Endothelial cell of umbilical vein (primary cell): ENCODE measurements at regions not wholly inside any gene's neighbourhood (a gene's known extent, or its start where the extent isn't known, plus 50 kb on each side); places are given as distances from the start of the nearest gene placed in this dataset.

ENCODE experiments used
- BruUV-seq: library from RNA; stranded (reverse); fragments of 400-500 nt; replicated peaks from 2 replicates; lab custom pipeline; 2021; lab: Mats Ljungman, UMichigan
- CTCF ChIA-PET: fragments of 300-600, 350-600 bp; sonication (Branson Sonifier 250); formaldehyde crosslinking; loops from one replicate; lab custom pipeline; 2021; ENCODE audit warnings: antibody characterized with exemption, inconsistent platforms; lab: Charles Lee
- POLR2A ChIA-PET: fragments of 300-600, 350-600 bp; sonication (Branson Sonifier 250); formaldehyde crosslinking; loops from one replicate; lab custom pipeline; 2021; ENCODE audit warnings: antibody characterized with exemption, inconsistent platforms; lab: Charles Lee
- DNase-seq: peaks from one replicate; pipeline ENCODE4 v3.0.0-alpha.2; 2011; ENCODE audit warnings: low read depth, low spot score
- FAIRE-seq: peaks from 2 replicates; lab custom pipeline; 2011; peaks lifted over from hg19 to GRCh38; lab: Jason Lieb, UNC
- H2AFZ ChIP-seq: 2 replicates; pipeline ENCODE4 v1.6.0; 2012; ENCODE audit warnings: low read depth, low read length, control low read depth, inconsistent platforms
- H3K27ac ChIP-seq: 2 replicates; pipeline ENCODE4 v1.5.1; 2011; ENCODE audit warnings: low read depth, mild to moderate bottlenecking, control low read depth, low read length, moderate library complexity; ENCODE audit not compliant: insufficient read depth
- H3K27me3 ChIP-seq, 2 experiments: 2 replicates each; pipeline versions ENCODE4 v1.6.0 to v1.6.1; 2011; ENCODE audit warnings: low read length in 2 of 2, mixed read lengths in 1 of 2; ENCODE audit not compliant: control insufficient read depth in 2 of 2, insufficient read depth in 2 of 2
- H3K36me3 ChIP-seq, 2 experiments: 2 replicates in 1 of 2; 3 replicates in 1 of 2; pipeline ENCODE4 v1.5.1; 2011; ENCODE audit warnings: low read length in 2 of 2, mild to moderate bottlenecking in 1 of 2, moderate library complexity in 1 of 2; ENCODE audit not compliant: control insufficient read depth in 2 of 2, insufficient read depth in 2 of 2; ENCODE audit errors: extremely low read depth in 1 of 2
- H3K4me1 ChIP-seq: 3 replicates; pipeline ENCODE4 v1.5.1; 2011; ENCODE audit warnings: mild to moderate bottlenecking, low read length; ENCODE audit not compliant: control insufficient read depth, insufficient read depth; ENCODE audit errors: extremely low read depth
- H3K4me2 ChIP-seq: 2 replicates; pipeline ENCODE4 v1.6.1; 2011; ENCODE audit warnings: low read length, control low read depth, mixed read lengths; ENCODE audit not compliant: insufficient read depth
- H3K4me3 ChIP-seq, 3 experiments: fragments of 200-600 bp in 1 of 3; sonication (generic), shearing (Covaris generic) in 1 of 3; replicated peaks in 1 of 3; 2 replicates each; pipeline ENCODE4 v1.5.1; 2011 to 2016; ENCODE audit warnings: control low read depth in 3 of 3, low read length in 3 of 3, mild to moderate bottlenecking in 2 of 3, inconsistent platforms in 1 of 3, low read depth in 1 of 3, moderate library complexity in 1 of 3; ENCODE audit not compliant: insufficient read depth in 1 of 3
- H3K79me2 ChIP-seq: 2 replicates; pipeline ENCODE4 v1.6.0; 2012; ENCODE audit warnings: low read length, inconsistent platforms; ENCODE audit not compliant: control insufficient read depth, insufficient read depth
- H3K9ac ChIP-seq: replicated peaks from 2 replicates; pipeline ENCODE3; 2011; ENCODE audit warnings: low read length, control low read depth; ENCODE audit not compliant: insufficient read depth; ENCODE audit errors: extremely low read depth
- H3K9me1 ChIP-seq: replicated peaks from 3 replicates; pipeline ENCODE4 v1.6.0; 2011; ENCODE audit warnings: mild to moderate bottlenecking, low read length; ENCODE audit not compliant: control insufficient read depth, insufficient read depth; ENCODE audit errors: extremely low read depth
- H3K9me3 ChIP-seq: replicated peaks from 2 replicates; pipeline ENCODE4 v1.5.1; 2012; ENCODE audit warnings: low read length, inconsistent platforms; ENCODE audit not compliant: control insufficient read depth, insufficient read depth
- H4K20me1 ChIP-seq: replicated peaks from 2 replicates; pipeline ENCODE3; 2011; ENCODE audit warnings: mild to moderate bottlenecking, low read length; ENCODE audit not compliant: control insufficient read depth, insufficient read depth; ENCODE audit errors: extremely low read depth
- EZH2 ChIP-seq: IDR thresholded peaks from 2 replicates; pipeline ENCODE4 v1.6.1; 2012; ENCODE audit warnings: borderline replicate concordance, low read depth, mild to moderate bottlenecking, moderate library complexity, low read length, inconsistent platforms; ENCODE audit not compliant: severe bottlenecking
- FOS ChIP-seq: IDR thresholded peaks from 2 replicates; pipeline ENCODE4 v1.6.1; 2011; ENCODE audit warnings: mild to moderate bottlenecking, low read length, moderate library complexity, borderline replicate concordance; ENCODE audit not compliant: insufficient read depth
- GATA2 ChIP-seq: IDR thresholded peaks from 2 replicates; pipeline ENCODE4 v1.7.0; 2011; ENCODE audit warnings: low read depth, mild to moderate bottlenecking, moderate library complexity, mixed read lengths, low read length; ENCODE audit not compliant: insufficient read length, insufficient read depth
- JUN ChIP-seq: IDR thresholded peaks from 2 replicates; pipeline ENCODE4 v1.6.1; 2011; ENCODE audit warnings: borderline replicate concordance, low read depth; ENCODE audit not compliant: insufficient read length, insufficient read depth
- MYC ChIP-seq: IDR thresholded peaks from one replicate; pipeline ENCODE4 v1.6.1; 2011; ENCODE audit warnings: mild to moderate bottlenecking, low read depth, low read length
- POLR2A ChIP-seq: IDR thresholded peaks from 2 replicates; pipeline ENCODE4 v1.6.1; 2012; ENCODE audit warnings: low read depth, mild to moderate bottlenecking, control low read depth, low read length
- POLR2AphosphoS5 ChIP-seq: IDR thresholded peaks from 2 replicates; pipeline ENCODE4 v1.6.1; 2012; ENCODE audit warnings: low read depth, mild to moderate bottlenecking, control low read depth, low read length, moderate library complexity; ENCODE audit not compliant: insufficient read depth
- dilution Hi-C: fragments of 300-500 bp; cut with MboI; formaldehyde crosslinking; loops from one replicate; pipeline ENCODE4 v1.15.0; 2019; ENCODE audit warnings: low sequenced_read_pairs; ENCODE audit not compliant: extremely low pct_ligation_motif_present
- intact Hi-C: fragments of 100-400 bp; cut with micrococcal nuclease; formaldehyde crosslinking; loops from one replicate; pipeline ENCODE4 v1.10.0; 2022
- TF ChIP-seq, protein P1 (sequence below): IDR thresholded peaks from 2 replicates; pipeline ENCODE4 v1.6.1; 2011; ENCODE audit not compliant: insufficient read depth, insufficient read length
- TF ChIP-seq, protein P2 (sequence below), 2 donors: IDR thresholded peaks; 1 replicate in 1 of 2; 2 replicates in 1 of 2; pipeline ENCODE4 v1.5.1; 2011; ENCODE audit warnings: low read length in 2 of 2, mild to moderate bottlenecking in 2 of 2, moderate library complexity in 2 of 2, control low read depth in 1 of 2, inconsistent platforms in 1 of 2, low read depth in 1 of 2; ENCODE audit not compliant: insufficient read depth in 1 of 2; ENCODE audit errors: extremely low read depth in 1 of 2

DNA sequence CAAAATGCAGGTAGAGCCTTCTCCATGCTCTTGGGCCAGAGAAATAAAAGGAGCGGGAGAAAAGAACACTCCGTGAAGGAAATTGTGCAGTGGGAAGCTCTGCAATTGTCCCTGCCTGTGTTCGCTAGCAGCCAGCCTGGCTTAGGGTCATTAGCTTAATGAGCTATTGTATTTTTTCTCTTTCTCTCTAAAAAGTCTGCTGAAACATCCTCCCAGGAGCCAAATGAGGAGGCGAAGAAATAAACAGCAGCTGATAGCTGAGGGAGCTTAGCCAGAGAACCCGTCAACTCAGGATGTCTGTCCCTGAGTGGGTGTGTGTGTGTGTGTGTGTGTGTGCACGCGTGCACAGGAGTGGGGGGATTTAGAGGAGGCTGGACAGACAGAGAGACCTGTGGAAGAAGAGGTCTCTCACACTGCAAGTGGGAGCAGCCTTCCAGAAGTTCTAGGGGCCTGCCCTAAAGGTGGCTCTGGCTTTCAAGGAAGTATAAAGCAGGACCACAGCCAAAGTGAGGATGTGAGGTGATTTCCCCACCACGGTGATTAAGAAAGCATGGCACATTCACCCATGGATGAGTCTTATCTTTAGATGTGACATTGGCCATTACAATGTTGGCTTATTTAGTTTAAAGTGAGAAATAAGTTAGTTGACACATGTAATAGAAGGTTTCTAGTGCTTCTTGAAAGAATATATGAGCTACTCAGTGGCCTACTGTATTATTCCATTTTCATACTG, 690.4 kb downstream of the RNF144A start:
- no peaks in the 10 kb centered on the region for H4K20me1 ChIP-seq
- no peaks in the 10 kb centered on the region for H3K79me2 ChIP-seq
- intact Hi-C loops (no loop called here), dilution Hi-C loops (no loop called here)
- POLR2A ChIA-PET: no interaction called here
- H2AFZ ChIP-seq: no peak overlapping the region
- no peak overlapping the region for H3K4me3 ChIP-seq
- H3K9ac ChIP-seq: no peak overlapping the region
- FAIRE-seq (no peak), DNase-seq (no peak)
- no peaks in the 10 kb centered on the region for H3K27me3 ChIP-seq
- CTCF ChIA-PET: no interaction called here
- no peak overlapping the region for H3K27ac ChIP-seq
- H3K9me1 ChIP-seq: no peaks in the 10 kb centered on the region
- TF ChIP-seq, protein P1, sequence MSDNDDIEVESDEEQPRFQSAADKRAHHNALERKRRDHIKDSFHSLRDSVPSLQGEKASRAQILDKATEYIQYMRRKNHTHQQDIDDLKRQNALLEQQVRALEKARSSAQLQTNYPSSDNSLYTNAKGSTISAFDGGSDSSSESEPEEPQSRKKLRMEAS: no peak
- TF ChIP-seq JUN (no peak), POLR2A (no peak), GATA2 (no peak), POLR2AphosphoS5 (no peak), EZH2 (no peak), MYC (no peak), FOS (no peak)
- TF ChIP-seq, protein P2, sequence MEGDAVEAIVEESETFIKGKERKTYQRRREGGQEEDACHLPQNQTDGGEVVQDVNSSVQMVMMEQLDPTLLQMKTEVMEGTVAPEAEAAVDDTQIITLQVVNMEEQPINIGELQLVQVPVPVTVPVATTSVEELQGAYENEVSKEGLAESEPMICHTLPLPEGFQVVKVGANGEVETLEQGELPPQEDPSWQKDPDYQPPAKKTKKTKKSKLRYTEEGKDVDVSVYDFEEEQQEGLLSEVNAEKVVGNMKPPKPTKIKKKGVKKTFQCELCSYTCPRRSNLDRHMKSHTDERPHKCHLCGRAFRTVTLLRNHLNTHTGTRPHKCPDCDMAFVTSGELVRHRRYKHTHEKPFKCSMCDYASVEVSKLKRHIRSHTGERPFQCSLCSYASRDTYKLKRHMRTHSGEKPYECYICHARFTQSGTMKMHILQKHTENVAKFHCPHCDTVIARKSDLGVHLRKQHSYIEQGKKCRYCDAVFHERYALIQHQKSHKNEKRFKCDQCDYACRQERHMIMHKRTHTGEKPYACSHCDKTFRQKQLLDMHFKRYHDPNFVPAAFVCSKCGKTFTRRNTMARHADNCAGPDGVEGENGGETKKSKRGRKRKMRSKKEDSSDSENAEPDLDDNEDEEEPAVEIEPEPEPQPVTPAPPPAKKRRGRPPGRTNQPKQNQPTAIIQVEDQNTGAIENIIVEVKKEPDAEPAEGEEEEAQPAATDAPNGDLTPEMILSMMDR (IDR thresholded peaks at IDR 0.05; ENCODE audit: extremely low read depth in 1 of 2, insufficient read depth in 1 of 2, low read depth in 1 of 2, low read length in 2 of 2): no peak
- H3K4me2 ChIP-seq: no peak overlapping the region
- H3K9me3 ChIP-seq: no peaks in the 10 kb centered on the region
- no peaks in the 10 kb centered on the region for H3K4me1 ChIP-seq
- H3K36me3 ChIP-seq: no peaks in the 10 kb centered on the region
- no TSS peak for BruUV-seq
